Colonic mucosa (tissue), 4 donors: ENCODE measurements at regions not wholly inside any gene's neighbourhood (a gene's known extent, or its start where the extent isn't known, plus 50 kb on each side); places are given as distances from the start of the nearest gene placed in this dataset.

Source experiments
- DNase-seq: peaks from one replicate; pipeline ENCODE4 v3.0.0-alpha.2; 2020
- H3K27ac ChIP-seq: fragments of 200-600 bp; one replicate; pipeline ENCODE4 v1.8.0; 2021
- H3K27me3 ChIP-seq: fragments of 200-600 bp; one replicate; pipeline ENCODE4 v1.8.0; 2021
- H3K36me3 ChIP-seq: fragments of 200-600 bp; one replicate; pipeline ENCODE4 v1.8.0; 2021
- H3K4me1 ChIP-seq: fragments of 200-600 bp; one replicate; pipeline ENCODE4 v1.8.0; 2021; ENCODE audit warnings: mild to moderate bottlenecking
- H3K4me3 ChIP-seq: fragments of 200-600 bp; one replicate; pipeline ENCODE4 v1.8.0; 2021
- H3K9ac ChIP-seq, 2 donors: one replicate each; pipeline ENCODE4 v1.7.0; 2013; ENCODE audit warnings: control low read depth in 2 of 2, low read depth in 2 of 2, low read length in 2 of 2
- H3K9me3 ChIP-seq: fragments of 200-600 bp; one replicate; pipeline ENCODE4 v1.8.0; 2021
- CTCF ChIP-seq: fragments of 200-600 bp; IDR thresholded peaks from one replicate; pipeline ENCODE4 v1.8.0; 2022; ENCODE audit warnings: antibody characterized with exemption, mild to moderate bottlenecking
- intact Hi-C: fragments of 100-400 bp; cut with DNase I; formaldehyde crosslinking; loops from one replicate; pipeline ENCODE4 v1.14.1; 2022
- donor health status: healthy.
- donor health status: DM: no; HTN: no; CAD: no.
- donor health status: DM: no; HTN: no; CAD: no.

DNA sequence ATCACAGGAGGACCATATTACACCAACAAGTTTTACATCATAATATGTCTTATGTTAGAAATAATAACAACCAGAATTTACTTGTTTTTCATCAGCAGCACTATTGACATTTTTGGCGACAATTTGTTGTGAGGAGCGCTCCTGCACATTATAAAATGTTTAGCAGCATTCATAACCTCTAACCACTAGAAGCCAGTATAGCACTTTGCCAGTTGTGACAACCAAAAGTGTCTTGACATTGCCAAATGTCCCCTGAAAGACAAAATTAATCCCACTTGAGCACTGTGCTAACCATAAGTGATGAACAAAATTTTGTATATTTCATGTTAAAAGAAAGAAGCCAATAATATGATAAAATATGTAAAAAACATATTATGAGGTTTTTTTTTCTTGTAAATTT is 356.9 kb upstream of the LMO3 start:
- H3K9me3 ChIP-seq: no peaks in the 10 kb centered on the region
- H3K4me3 ChIP-seq: no peak overlapping the region
- intact Hi-C loops: no loop called here
- H3K4me1 ChIP-seq: no peaks in the 10 kb centered on the region
- no peak for DNase-seq
- H3K27ac ChIP-seq: no peak overlapping the region
- TF ChIP-seq CTCF: no peak
- H3K9ac ChIP-seq: no peak overlapping the region
- H3K36me3 ChIP-seq: no peaks in the 10 kb centered on the region
- H3K27me3 ChIP-seq: no peaks in the 10 kb centered on the region

DNA sequence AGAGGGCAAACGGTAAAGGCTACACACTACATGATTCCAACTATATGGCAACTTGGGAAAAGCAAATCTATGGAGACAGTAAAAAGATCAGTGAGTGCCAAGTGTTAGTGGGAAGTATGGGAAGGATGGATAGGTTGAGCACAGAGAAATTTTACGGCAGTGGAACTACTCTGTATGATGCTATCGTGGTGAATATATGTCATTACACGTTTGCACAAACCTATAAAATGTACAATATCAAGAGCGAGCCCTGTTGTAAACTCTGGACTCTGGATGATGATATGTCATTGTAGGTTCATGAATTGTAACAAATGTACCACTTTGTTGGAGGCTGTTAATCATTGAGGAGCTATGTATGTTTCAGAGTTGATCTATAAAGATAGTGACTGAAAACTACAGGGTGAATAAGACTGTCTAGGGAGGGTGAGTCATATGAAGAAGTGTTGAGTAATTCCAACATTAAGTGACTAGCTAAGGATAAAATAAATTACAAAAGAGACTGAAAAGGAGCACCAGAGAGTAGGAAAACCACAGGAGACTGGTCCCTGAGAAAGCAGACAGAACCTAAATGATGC is 349.2 kb upstream of the LMO3 start:
- no peaks in the 10 kb centered on the region for H3K27me3 ChIP-seq
- intact Hi-C loops: no loop called here
- H3K36me3 ChIP-seq: no peaks in the 10 kb centered on the region
- no peak overlapping the region for H3K27ac ChIP-seq
- H3K4me1 ChIP-seq: no peaks in the 10 kb centered on the region
- H3K4me3 ChIP-seq: no peak overlapping the region
- H3K9me3 ChIP-seq: no peaks in the 10 kb centered on the region
- no peak for TF ChIP-seq CTCF
- no peak overlapping the region for H3K9ac ChIP-seq
- DNase-seq: no peak

DNA sequence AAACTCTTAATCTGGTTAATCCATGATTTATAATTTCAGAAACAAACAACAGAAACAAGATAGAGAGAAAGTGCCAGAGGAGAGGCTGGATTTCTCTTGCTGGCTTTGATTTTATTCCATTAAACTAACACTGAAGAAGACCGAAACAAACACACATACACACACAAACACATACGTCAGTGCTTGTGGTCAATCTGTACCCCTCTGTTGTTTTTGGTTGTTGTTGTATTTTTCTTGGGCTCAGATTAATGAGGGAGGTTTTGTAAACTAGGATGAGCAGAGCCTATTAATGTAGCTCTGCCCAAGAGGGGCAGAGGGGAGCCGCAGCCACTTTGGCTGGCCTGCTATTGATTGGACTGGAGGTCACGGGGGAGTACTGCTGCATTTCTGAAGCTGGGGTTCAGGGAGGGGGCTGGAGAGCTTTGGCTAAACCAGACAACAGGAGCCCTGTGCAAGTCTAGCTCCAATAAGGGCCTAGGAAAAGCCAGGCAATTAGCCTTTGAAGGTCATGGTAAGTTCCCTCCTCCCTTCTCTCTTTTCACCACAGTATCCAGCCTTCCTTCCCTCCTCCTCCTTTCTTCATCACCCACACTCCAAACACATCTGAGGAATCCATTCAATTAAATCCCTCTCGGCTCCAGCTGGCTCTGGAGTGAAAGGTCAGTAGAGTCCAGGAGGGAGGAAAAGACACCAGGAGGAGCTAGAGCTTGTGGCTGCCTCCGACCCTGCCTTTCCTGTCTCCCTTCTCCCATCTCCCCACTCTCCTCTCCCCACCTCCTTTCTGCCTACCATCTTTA is 344.1 kb upstream of the LMO3 start:
- DNase-seq: no peak
- TF ChIP-seq CTCF: no peak
- no peaks in the 10 kb centered on the region for H3K9me3 ChIP-seq
- intact Hi-C loops: no loop called here
- H3K4me3 ChIP-seq: no peak overlapping the region
- H3K36me3 ChIP-seq: no peaks in the 10 kb centered on the region
- H3K9ac ChIP-seq: no peak overlapping the region
- H3K27me3 ChIP-seq: no peaks in the 10 kb centered on the region
- H3K4me1 ChIP-seq: no peaks in the 10 kb centered on the region
- H3K27ac ChIP-seq: no peak overlapping the region

GRCh38 chr12:16949371-16949770 is 343.4 kb upstream of the LMO3 start:
- TF ChIP-seq CTCF: no peak
- Histone ChIP-seq H3K9me3 (no peaks in the 10 kb centered on the region), H3K4me3 (no peak overlapping the region), H3K4me1 (no peaks in the 10 kb centered on the region), H3K9ac (no peak overlapping the region), H3K36me3 (no peaks in the 10 kb centered on the region), H3K27me3 (no peaks in the 10 kb centered on the region), H3K27ac (no peak overlapping the region)
- intact Hi-C loops: no loop called here
- DNase-seq: no peak

DNA sequence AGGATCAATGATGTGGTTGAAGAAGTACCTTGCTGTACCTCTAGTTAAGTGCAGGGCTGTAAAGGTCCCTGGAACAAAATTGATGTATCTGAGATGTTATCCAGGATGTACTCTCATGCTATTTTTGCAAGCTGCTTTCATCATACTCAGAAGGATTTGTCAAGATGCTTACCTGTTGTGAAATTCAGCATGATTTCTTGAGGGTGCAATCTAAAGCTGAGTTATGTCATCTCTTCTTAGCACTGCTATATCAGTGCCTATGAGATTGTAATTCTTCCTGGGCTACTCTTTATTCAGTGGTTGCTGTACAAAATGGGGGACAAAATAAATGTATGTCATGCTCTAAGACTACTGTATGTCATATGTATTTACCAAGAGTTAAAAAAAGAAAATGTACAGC is 340.7 kb upstream of the LMO3 start:
- H3K4me3 ChIP-seq: no peak overlapping the region
- H3K4me1 ChIP-seq: no peaks in the 10 kb centered on the region
- H3K36me3 ChIP-seq: no peaks in the 10 kb centered on the region
- H3K9me3 ChIP-seq: no peaks in the 10 kb centered on the region
- intact Hi-C loops: no loop called here
- no peak overlapping the region for H3K27ac ChIP-seq
- H3K27me3 ChIP-seq: no peaks in the 10 kb centered on the region
- no peak overlapping the region for H3K9ac ChIP-seq
- no peak for TF ChIP-seq CTCF
- DNase-seq: no peak
